ENCODE measurements at regions not wholly inside any gene's neighbourhood (a gene's known extent, or its start where the extent isn't known, plus 50 kb on each side); places are given as distances from the start of the nearest gene placed in this dataset.

DNA sequence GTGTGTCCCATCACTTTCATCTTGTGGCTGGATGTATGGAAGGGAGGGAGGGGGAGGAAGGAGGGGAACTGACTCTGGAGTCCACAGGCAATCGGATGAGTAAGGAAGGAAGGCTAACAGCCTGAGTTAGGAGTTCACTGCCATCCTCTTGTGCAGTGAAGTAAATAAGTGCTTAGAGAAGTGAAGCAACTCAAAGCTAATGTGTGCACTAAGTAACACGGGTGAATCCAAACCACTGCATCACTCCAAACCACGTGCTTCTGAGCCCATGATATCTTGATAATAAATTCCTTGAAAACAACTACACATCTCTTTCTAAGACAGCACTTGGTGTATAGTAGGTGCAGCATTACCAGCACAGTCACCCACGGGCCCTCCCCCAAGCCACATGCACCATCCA lies 69.6 kb upstream of the OLFM1 start:
- H3K9ac ChIP-seq (ENCODE audit: insufficient read depth in 1 of 2, low read depth in 2 of 2, low read length in 2 of 2), result no peak overlapping the region
- ATAC-seq, result no peak
- peaks cover 6 to 43% of the 10 kb centered on the region in 2 experiments; a peak in 3 of 5 replicates for H3K27me3 ChIP-seq (ENCODE audit: control insufficient read depth in 2 of 2, insufficient read depth in 2 of 2, low read length in 2 of 2)
- no peak overlapping the region for H3K4me2 ChIP-seq (ENCODE audit: insufficient read depth, low read length)
- no peaks in the 10 kb centered on the region for H3K79me2 ChIP-seq (ENCODE audit: control insufficient read depth, insufficient read depth, low read length)
- in situ Hi-C loops (cut with MboI) (no loop called here), intact Hi-C loops (cut with micrococcal nuclease) (no loop called here)
- H3K9me1 ChIP-seq (ENCODE audit: control insufficient read depth, insufficient read depth, low read length), result no peaks in the 10 kb centered on the region
- DNase-seq (ENCODE audit: extremely low read depth in 1 of 4, low spot score in 3 of 4), result no peak
- ChIA-PET POLR2A (no interaction called here), CTCF (ENCODE audit: low intra/inter-chr PET ratio) (no interaction called here)
- no peak overlapping the region for H2AFZ ChIP-seq (ENCODE audit: low read depth, low read length)
- WGBS (ENCODE audit: insufficient coverage, low coverage, missing lambda C conversion rate), result 2% methylated on average over 4 of the region's 4 CpGs
- no peaks in the 10 kb centered on the region; the same call in 1 of the 2 replicates for H4K20me1 ChIP-seq (replicated peaks; ENCODE audit: control insufficient read depth, insufficient read depth, low read length)
- H3K36me3 ChIP-seq (ENCODE audit: control insufficient read depth, insufficient read depth, low read length), result no peaks in the 10 kb centered on the region
- H3K4me1 ChIP-seq (replicated peaks in 1 of 2; ENCODE audit: control insufficient read depth in 2 of 2, insufficient read depth in 2 of 2, low read length in 2 of 2), result no peaks in the 10 kb centered on the region; a peak in 1 of 5 replicates
- no peak for FAIRE-seq
- no peak overlapping the region for H3K4me3 ChIP-seq
- no peak overlapping the region for H3K27ac ChIP-seq (ENCODE audit: extremely low read depth, low read depth, low read length)
- no peak for TF ChIP-seq ETV6 (IDR thresholded peaks at IDR 0.05; ENCODE audit: borderline replicate concordance in 1 of 2, low read depth in 2 of 2, low read length in 1 of 2)
- no peak for TF ChIP-seq ETV6 (CRISPR knock-in tag; IDR thresholded peaks at IDR 0.05; ENCODE audit: borderline replicate concordance)
- no peak for TF ChIP-seq ZNF239 (CRISPR knock-in tag; IDR thresholded peaks at IDR 0.05)
- TF ChIP-seq, protein P1, sequence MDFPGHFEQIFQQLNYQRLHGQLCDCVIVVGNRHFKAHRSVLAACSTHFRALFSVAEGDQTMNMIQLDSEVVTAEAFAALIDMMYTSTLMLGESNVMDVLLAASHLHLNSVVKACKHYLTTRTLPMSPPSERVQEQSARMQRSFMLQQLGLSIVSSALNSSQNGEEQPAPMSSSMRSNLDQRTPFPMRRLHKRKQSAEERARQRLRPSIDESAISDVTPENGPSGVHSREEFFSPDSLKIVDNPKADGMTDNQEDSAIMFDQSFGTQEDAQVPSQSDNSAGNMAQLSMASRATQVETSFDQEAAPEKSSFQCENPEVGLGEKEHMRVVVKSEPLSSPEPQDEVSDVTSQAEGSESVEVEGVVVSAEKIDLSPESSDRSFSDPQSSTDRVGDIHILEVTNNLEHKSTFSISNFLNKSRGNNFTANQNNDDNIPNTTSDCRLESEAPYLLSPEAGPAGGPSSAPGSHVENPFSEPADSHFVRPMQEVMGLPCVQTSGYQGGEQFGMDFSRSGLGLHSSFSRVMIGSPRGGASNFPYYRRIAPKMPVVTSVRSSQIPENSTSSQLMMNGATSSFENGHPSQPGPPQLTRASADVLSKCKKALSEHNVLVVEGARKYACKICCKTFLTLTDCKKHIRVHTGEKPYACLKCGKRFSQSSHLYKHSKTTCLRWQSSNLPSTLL (IDR thresholded peaks at IDR 0.05), result no peak
- TF ChIP-seq, protein P2, sequence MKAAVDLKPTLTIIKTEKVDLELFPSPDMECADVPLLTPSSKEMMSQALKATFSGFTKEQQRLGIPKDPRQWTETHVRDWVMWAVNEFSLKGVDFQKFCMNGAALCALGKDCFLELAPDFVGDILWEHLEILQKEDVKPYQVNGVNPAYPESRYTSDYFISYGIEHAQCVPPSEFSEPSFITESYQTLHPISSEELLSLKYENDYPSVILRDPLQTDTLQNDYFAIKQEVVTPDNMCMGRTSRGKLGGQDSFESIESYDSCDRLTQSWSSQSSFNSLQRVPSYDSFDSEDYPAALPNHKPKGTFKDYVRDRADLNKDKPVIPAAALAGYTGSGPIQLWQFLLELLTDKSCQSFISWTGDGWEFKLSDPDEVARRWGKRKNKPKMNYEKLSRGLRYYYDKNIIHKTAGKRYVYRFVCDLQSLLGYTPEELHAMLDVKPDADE (conservative IDR thresholded peaks at IDR 0.05; ENCODE audit: control insufficient read depth, low read depth, low read length), result no peak
- no TSS peak for BruUV-seq (replicated peaks)
- no peaks in the 10 kb centered on the region for H3K9me3 ChIP-seq (replicated peaks; ENCODE audit: control insufficient read depth, insufficient read depth, low read depth, low read length)
